LNCAP (cell line): ENCODE measurements at regions not wholly inside any gene's neighbourhood (a gene's known extent, or its start where the extent isn't known, plus 50 kb on each side); places are given as distances from the start of the nearest gene placed in this dataset.

ENCODE experiments used
- CTCF ChIP-seq: fragments of 450-650 bp; IDR thresholded peaks from 2 replicates; pipeline ENCODE4 v1.5.1; 2017; ENCODE audit warnings: mild to moderate bottlenecking

DNA sequence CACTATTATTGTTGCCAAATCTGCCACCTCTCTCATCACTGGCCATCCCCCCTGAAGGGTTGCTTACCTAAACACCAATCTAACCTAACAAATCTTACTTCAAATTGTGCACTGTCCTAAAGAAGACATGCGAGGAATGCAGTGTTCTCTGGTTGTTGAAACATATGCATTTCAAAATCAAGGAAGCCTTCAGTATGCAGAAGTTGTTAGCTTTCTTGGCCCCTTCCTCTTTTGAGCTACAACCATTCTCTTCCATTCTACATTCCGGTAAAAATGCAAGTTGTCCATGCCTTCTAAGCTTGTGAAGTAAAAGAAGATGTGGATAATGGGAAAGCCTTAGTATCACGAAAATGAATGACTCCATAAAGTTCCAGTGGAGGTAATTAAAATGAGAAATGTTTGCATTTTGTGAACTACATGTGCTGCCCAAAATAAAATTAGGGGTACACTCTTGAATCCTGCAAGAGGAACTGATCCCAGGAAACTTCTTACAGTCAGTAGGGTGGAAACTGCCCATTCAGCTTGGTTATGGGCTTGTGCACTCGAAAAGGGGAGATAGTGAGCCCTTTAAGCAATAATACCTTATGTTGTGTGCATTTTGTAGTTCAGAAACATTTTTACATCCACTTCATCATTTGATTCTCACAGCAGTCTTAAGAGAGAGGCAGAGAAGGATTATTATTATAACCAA, 77.6 kb upstream of the ADRB2 start:
- no peak for TF ChIP-seq CTCF

- TF ChIP-seq CTCF: no peak
These were observed 75.8 kb upstream of the ADRB2 start for GRCh38 chr5:148750614-148751013.

GRCh38 chr5:148751025-148751424, 75.4 kb upstream of the ADRB2 start:
- TF ChIP-seq CTCF: no peak

GRCh38 chr5:148759101-148759500, 67.3 kb upstream of the ADRB2 start:
- TF ChIP-seq CTCF: no peak

DNA sequence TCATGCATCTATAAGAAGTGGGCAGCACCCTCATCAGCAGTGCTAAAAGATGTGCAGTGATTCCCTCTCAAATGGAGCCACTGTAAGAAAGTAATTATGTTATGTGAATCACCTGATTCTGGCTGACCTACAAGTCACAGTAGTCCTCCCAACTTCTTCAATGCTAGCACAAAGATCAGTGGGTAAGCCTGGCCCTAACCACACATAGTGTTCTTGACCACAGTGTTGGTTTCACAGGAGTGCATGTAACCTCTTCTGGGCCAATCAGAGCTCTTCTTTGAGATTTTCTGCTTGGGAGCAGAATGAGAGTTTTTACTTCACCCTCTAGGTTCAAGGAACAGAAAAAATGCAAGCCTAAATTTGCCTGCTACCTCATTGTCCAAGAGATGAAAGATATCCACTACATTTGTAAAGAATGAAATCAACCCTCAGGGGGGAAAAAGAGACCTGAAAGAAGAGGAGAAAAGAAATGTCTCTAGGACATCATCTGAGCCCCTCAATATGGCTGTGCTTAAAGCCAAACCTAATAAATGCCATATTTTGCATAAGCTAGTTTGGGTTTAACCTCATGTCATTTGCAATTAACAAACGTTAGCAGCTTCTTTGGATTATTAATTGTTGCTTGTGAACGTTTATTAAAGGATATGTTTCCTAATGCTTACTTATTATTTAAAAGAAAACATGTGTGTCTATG, 65.3 kb upstream of the ADRB2 start:
- TF ChIP-seq CTCF: no peak

DNA sequence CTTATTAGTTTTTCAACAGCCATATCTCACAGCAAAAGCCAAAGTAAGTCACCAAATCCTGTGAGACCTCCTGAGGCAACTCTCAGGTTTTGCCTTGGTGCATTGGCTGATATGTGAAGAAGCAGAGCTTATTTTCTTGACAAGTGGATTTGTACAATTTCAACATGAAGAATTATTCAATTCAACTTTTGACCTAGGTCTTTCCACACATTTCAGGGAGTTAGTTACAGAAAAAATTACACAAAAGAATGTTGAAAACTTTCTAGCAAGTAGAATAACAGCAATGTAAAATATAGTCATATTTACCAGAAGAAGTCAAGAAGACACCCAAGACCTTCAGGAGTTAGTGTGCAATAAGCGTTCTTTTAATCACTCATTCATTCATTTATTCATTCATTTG, 62.4 kb upstream of the ADRB2 start:
- TF ChIP-seq CTCF: no peak

GRCh38 chr5:148765061-148765460, 61.4 kb upstream of the ADRB2 start:
- TF ChIP-seq CTCF: no peak
